Spleen (tissue), 7 donors: ENCODE measurements at regions not wholly inside any gene's neighbourhood (a gene's known extent, or its start where the extent isn't known, plus 50 kb on each side); places are given as distances from the start of the nearest gene placed in this dataset.

ENCODE experiments used
- POLR2A ChIP-seq, 3 donors: fragments of 450-650 bp; IDR thresholded peaks; one replicate each; pipeline ENCODE4 v1.5.1; 2017; ENCODE audit warnings: antibody characterized with exemption in 3 of 3, mild to moderate bottlenecking in 1 of 3
- TF ChIP-seq, protein P1 (sequence below), 11 experiments: fragments of 200-600 bp in 7 of 11; fragments of 450-650 bp in 4 of 11; sonication (generic) in 4 of 11; IDR thresholded peaks in 8 of 11; conservative IDR thresholded peaks in 3 of 11; 1 replicate in 7 of 11; 2 replicates in 4 of 11; pipeline versions ENCODE4 v1.4.0 to v1.8.0; 2016 to 2021; ENCODE audit warnings: antibody characterized with exemption in 11 of 11, inconsistent platforms in 4 of 11, mild to moderate bottlenecking in 1 of 11
- donor health status: DM: no; HTN: no; CAD: no; lungs with moderate emphysema.
- donor health status: DM: no; HTN: no; CAD: no.
- donor health status: DM: no; HTN: no; CAD: no.

- TF ChIP-seq, protein P1, sequence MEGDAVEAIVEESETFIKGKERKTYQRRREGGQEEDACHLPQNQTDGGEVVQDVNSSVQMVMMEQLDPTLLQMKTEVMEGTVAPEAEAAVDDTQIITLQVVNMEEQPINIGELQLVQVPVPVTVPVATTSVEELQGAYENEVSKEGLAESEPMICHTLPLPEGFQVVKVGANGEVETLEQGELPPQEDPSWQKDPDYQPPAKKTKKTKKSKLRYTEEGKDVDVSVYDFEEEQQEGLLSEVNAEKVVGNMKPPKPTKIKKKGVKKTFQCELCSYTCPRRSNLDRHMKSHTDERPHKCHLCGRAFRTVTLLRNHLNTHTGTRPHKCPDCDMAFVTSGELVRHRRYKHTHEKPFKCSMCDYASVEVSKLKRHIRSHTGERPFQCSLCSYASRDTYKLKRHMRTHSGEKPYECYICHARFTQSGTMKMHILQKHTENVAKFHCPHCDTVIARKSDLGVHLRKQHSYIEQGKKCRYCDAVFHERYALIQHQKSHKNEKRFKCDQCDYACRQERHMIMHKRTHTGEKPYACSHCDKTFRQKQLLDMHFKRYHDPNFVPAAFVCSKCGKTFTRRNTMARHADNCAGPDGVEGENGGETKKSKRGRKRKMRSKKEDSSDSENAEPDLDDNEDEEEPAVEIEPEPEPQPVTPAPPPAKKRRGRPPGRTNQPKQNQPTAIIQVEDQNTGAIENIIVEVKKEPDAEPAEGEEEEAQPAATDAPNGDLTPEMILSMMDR (IDR thresholded peaks at IDR 0.05 in 8 of 11, conservative IDR thresholded peaks at IDR 0.05 in 3 of 11): no peak
- TF ChIP-seq POLR2A (IDR thresholded peaks at IDR 0.05): no peak
Observed at GRCh38 chrX:45381841-45382240, 181.2 kb upstream of the DIPK2B start.
